NK-92 treated with Interleukin-12 subunit alpha and Interleukin-12 subunit beta, amount 100 ng/mL, for 24 hours (cell line): ENCODE measurements at regions not wholly inside any gene's neighbourhood (a gene's known extent, or its start where the extent isn't known, plus 50 kb on each side); places are given as distances from the start of the nearest gene placed in this dataset.
A peak's percentile ranks its signal among the peaks of the same experiment; 100 is the strongest.

Source experiments
- DNase-seq: peaks from one replicate; lab custom pipeline; 2025; lab: John Stamatoyannopoulos, UW

- DNase-seq, result no peak
These were observed 167.9 kb upstream of the TAB2 start for GRCh38 chr6:149149653-149150052.

GRCh38 chr6:149150301-149150700, 167.2 kb upstream of the TAB2 start:
- no peak for DNase-seq

- DNase-seq, result peak; percentile 56
These were observed 166.6 kb upstream of the TAB2 start for GRCh38 chr6:149150801-149151398.

GRCh38 chr6:149152521-149152920, 165.0 kb upstream of the TAB2 start:
- no peak for DNase-seq

- no peak for DNase-seq
These were observed 164.4 kb upstream of the TAB2 start for GRCh38 chr6:149153100-149153499.

GRCh38 chr6:149153693-149154092, 163.8 kb upstream of the TAB2 start:
- DNase-seq, result no peak

- DNase-seq, result no peak
These were observed 163.2 kb upstream of the TAB2 start for GRCh38 chr6:149154261-149154821.

GRCh38 chr6:149157126-149157525, 160.4 kb upstream of the TAB2 start:
- no peak for DNase-seq

GRCh38 chr6:149158076-149158475, 159.4 kb upstream of the TAB2 start:
- DNase-seq, result no peak

- DNase-seq, result no peak
These were observed 156.6 kb upstream of the TAB2 start for GRCh38 chr6:149160943-149161342.

GRCh38 chr6:149162924-149163323, 154.6 kb upstream of the TAB2 start:
- no peak for DNase-seq

GRCh38 chr6:149164199-149164750, 153.2 kb upstream of the TAB2 start:
- DNase-seq, result no peak

GRCh38 chr6:149166336-149166735, 151.2 kb upstream of the TAB2 start:
- no peak for DNase-seq

- no peak for DNase-seq
These were observed 150.8 kb upstream of the TAB2 start for GRCh38 chr6:149166747-149167146.

- no peak for DNase-seq
These were observed 148.5 kb upstream of the TAB2 start for GRCh38 chr6:149168968-149169367.

- no peak for DNase-seq
These were observed 147.6 kb upstream of the TAB2 start for GRCh38 chr6:149169761-149170511.

- DNase-seq, result no peak
These were observed 146.7 kb upstream of the TAB2 start for GRCh38 chr6:149170564-149171452.

GRCh38 chr6:149173222-149173621, 144.3 kb upstream of the TAB2 start:
- no peak for DNase-seq

- no peak for DNase-seq
These were observed 142.6 kb upstream of the TAB2 start for GRCh38 chr6:149174962-149175361.

- no peak for DNase-seq
These were observed 140.4 kb upstream of the TAB2 start for GRCh38 chr6:149176971-149177667.

- no peak for DNase-seq
These were observed 138.1 kb upstream of the TAB2 start for GRCh38 chr6:149179431-149179830.

GRCh38 chr6:149181304-149181703, 136.2 kb upstream of the TAB2 start:
- no peak for DNase-seq
